A549 (cell line): ENCODE measurements at regions not wholly inside any gene's neighbourhood (a gene's known extent, or its start where the extent isn't known, plus 50 kb on each side); places are given as distances from the start of the nearest gene placed in this dataset.

Experiments used
- ATAC-seq, 2 experiments: fragments of 200-7000 bp in 1 of 2; fragments of >200 bp in 1 of 2; cut with Nextera tagmentation in 1 of 2; cut with Tn5 transposase in 1 of 2; 3 replicates each; pipeline versions ENCODE4 v1.8.0 to v1.9.1; 2018 to 2020; ENCODE audit warnings: mild to moderate bottlenecking in 1 of 2, moderate library complexity in 1 of 2
- CTCF ChIA-PET: fragments of 300-600 bp; sonication (Branson Sonifier 250); formaldehyde crosslinking; extraction: SDS; loops from one replicate; lab custom pipeline; 2021; ENCODE audit warnings: antibody characterized with exemption, inconsistent platforms; lab: Yijun Ruan, JAX
- POLR2A ChIA-PET: fragments of 350-600 bp; formaldehyde crosslinking; extraction: SDS; loops from one replicate; lab custom pipeline; 2021; ENCODE audit warnings: antibody characterized with exemption, inconsistent platforms; lab: Yijun Ruan, JAX
- DNase-seq, 2 experiments: peaks; one replicate each; pipeline versions ENCODE4 v3.0.0 to v3.0.0-alpha.2; 2011 to 2016; ENCODE audit warnings: low read depth in 1 of 2, low spot score in 1 of 2
- FAIRE-seq: peaks from 2 replicates; lab custom pipeline; 2011; peaks lifted over from hg19 to GRCh38; lab: Jason Lieb, UNC
- H3K27ac ChIP-seq, 2 experiments: fragments of >200 bp; sonication (Bioruptor Twin); formaldehyde crosslinking; 3 replicates each; pipeline ENCODE4 v1.5.1; 2016 to 2017
- H3K4me1 ChIP-seq: fragments of >200 bp; sonication (Bioruptor Twin); formaldehyde crosslinking; 3 replicates; pipeline ENCODE4 v1.6.1; 2016
- H3K4me2 ChIP-seq: fragments of >200 bp; sonication (Bioruptor Twin); formaldehyde crosslinking; 3 replicates; pipeline ENCODE4 v1.6.1; 2016
- H3K4me3 ChIP-seq: fragments of >200 bp; sonication (Bioruptor Twin); formaldehyde crosslinking; 3 replicates; pipeline ENCODE4 v1.5.1; 2016
- H3K9me3 ChIP-seq: fragments of >200 bp; sonication (Bioruptor Twin); formaldehyde crosslinking; 3 replicates; pipeline ENCODE4 v1.6.1; 2016
- ATOH8 ChIP-seq: fragments of 250-450 bp; sonication (Bioruptor Pico); IDR thresholded peaks from 2 replicates; pipeline ENCODE4 v1.5.0; 2020; ENCODE audit warnings: low read depth, mild to moderate bottlenecking, moderate library complexity
- BCL3 ChIP-seq: fragments of >200 bp; sonication (Bioruptor Twin); formaldehyde crosslinking; IDR thresholded peaks from 3 replicates; pipeline ENCODE4 v1.6.1; 2016
- CBX8 ChIP-seq: fragments of 200-600 bp; sonication (generic); IDR thresholded peaks from 2 replicates; pipeline ENCODE4 v1.6.1; 2016
- CEBPB ChIP-seq, 2 experiments: fragments of >200 bp in 1 of 2; sonication (Bioruptor Twin) in 1 of 2; formaldehyde crosslinking in 1 of 2; IDR thresholded peaks; 2 replicates each; pipeline ENCODE4 v1.6.1; 2012 to 2016
- EHF ChIP-seq: fragments of 250-450 bp; sonication (Bioruptor Pico); IDR thresholded peaks from 2 replicates; pipeline ENCODE4 v1.5.0; 2020; ENCODE audit warnings: mild to moderate bottlenecking
- EHMT2 ChIP-seq: fragments of 200-600 bp; sonication (generic); IDR thresholded peaks from 2 replicates; pipeline ENCODE4 v1.6.1; 2016; ENCODE audit warnings: antibody characterized with exemption, low read depth, mild to moderate bottlenecking, moderate library complexity
- EP300 ChIP-seq, 2 experiments: fragments of >200 bp; sonication (Bioruptor Twin); formaldehyde crosslinking; IDR thresholded peaks; 2 replicates in 1 of 2; 3 replicates in 1 of 2; pipeline ENCODE4 v1.6.1; 2016 to 2017
- ESRRA ChIP-seq: fragments of 150-350 bp; IDR thresholded peaks from 2 replicates; pipeline ENCODE4 v1.6.1; 2014; ENCODE audit warnings: mild to moderate bottlenecking, low read length, borderline replicate concordance
- FOSL2 ChIP-seq, 2 experiments: fragments of 450-650 bp in 1 of 2; fragments of >200 bp in 1 of 2; sonication (Bioruptor Twin) in 1 of 2; formaldehyde crosslinking; IDR thresholded peaks; 2 replicates each; pipeline versions ENCODE4 v1.5.0 to v1.6.1; 2016 to 2020; ENCODE audit warnings: mild to moderate bottlenecking in 1 of 2, moderate library complexity in 1 of 2
- FOXS1 ChIP-seq: fragments of 250-450 bp; sonication (Bioruptor Pico); IDR thresholded peaks from 2 replicates; pipeline ENCODE4 v1.5.0; 2020; ENCODE audit warnings: mild to moderate bottlenecking, moderate library complexity
- HEYL ChIP-seq: fragments of 250-450 bp; sonication (Bioruptor Pico); IDR thresholded peaks from 2 replicates; pipeline ENCODE4 v1.8.0; 2021; ENCODE audit warnings: mild to moderate bottlenecking, moderate library complexity
- HOXA7 ChIP-seq: fragments of 250-450 bp; sonication (Bioruptor Pico); IDR thresholded peaks from 2 replicates; pipeline ENCODE4 v1.5.0; 2020; ENCODE audit warnings: mild to moderate bottlenecking, moderate library complexity
- HOXB13 ChIP-seq: fragments of 250-450 bp; sonication (Bioruptor Pico); IDR thresholded peaks from 2 replicates; pipeline ENCODE4 v1.5.0; 2020; ENCODE audit warnings: low read depth, mild to moderate bottlenecking, moderate library complexity
- JUN ChIP-seq, 2 experiments: fragments of >200 bp; sonication (Bioruptor Twin); formaldehyde crosslinking; IDR thresholded peaks; 2 replicates in 1 of 2; 3 replicates in 1 of 2; pipeline ENCODE4 v1.6.1; 2016 to 2017
- KDM5A ChIP-seq: fragments of 200-600 bp; sonication (generic); IDR thresholded peaks from 2 replicates; pipeline ENCODE4 v1.6.1; 2016; ENCODE audit warnings: antibody characterized with exemption, mild to moderate bottlenecking
- MAX ChIP-seq: IDR thresholded peaks from 2 replicates; pipeline ENCODE4 v1.6.1; 2012
- MAZ ChIP-seq: fragments of 150-350 bp; IDR thresholded peaks from 2 replicates; pipeline ENCODE4 v1.6.1; 2014; ENCODE audit warnings: antibody characterized with exemption, low read depth, low read length, borderline replicate concordance
- NPAS2 ChIP-seq: fragments of 250-450 bp; sonication (Bioruptor Pico); IDR thresholded peaks from 2 replicates; pipeline ENCODE4 v1.8.0; 2022; ENCODE audit warnings: mild to moderate bottlenecking, moderate library complexity, borderline replicate concordance
- NR3C1 ChIP-seq: fragments of >200 bp; sonication (Bioruptor Twin); formaldehyde crosslinking; IDR thresholded peaks from 3 replicates; pipeline ENCODE4 v1.6.1; 2017
- POLR2A ChIP-seq: IDR thresholded peaks from 2 replicates; pipeline ENCODE4 v1.6.1; 2012; ENCODE audit warnings: mild to moderate bottlenecking, low read length
- POLR2AphosphoS2 ChIP-seq: conservative IDR thresholded peaks from 2 replicates; pipeline ENCODE4 v1.6.1; 2012; ENCODE audit warnings: low read length, improper control_type of control experiment, inconsistent platforms
- RAD21 ChIP-seq, 2 experiments: fragments of >200 bp in 1 of 2; sonication (Bioruptor Twin) in 1 of 2; formaldehyde crosslinking in 1 of 2; IDR thresholded peaks in 1 of 2; conservative IDR thresholded peaks in 1 of 2; 2 replicates in 1 of 2; 3 replicates in 1 of 2; pipeline ENCODE4 v1.6.1; 2012 to 2018; ENCODE audit warnings: inconsistent platforms in 1 of 2
- RARB ChIP-seq: fragments of 250-450 bp; sonication (Bioruptor Pico); IDR thresholded peaks from 2 replicates; pipeline ENCODE4 v1.8.0; 2021; ENCODE audit warnings: mild to moderate bottlenecking, moderate library complexity
- RCOR1 ChIP-seq: fragments of 150-350 bp; IDR thresholded peaks from 2 replicates; pipeline ENCODE4 v1.6.1; 2014; ENCODE audit warnings: antibody characterized with exemption, low read length, low read depth
- SMC3 ChIP-seq: fragments of >200 bp; sonication (Bioruptor Twin); formaldehyde crosslinking; IDR thresholded peaks from 3 replicates; pipeline ENCODE4 v1.6.1; 2018; ENCODE audit warnings: inconsistent platforms
- SREBF2 ChIP-seq: fragments of 450-650 bp; IDR thresholded peaks from 2 replicates; pipeline ENCODE4 v1.6.1; 2014; ENCODE audit warnings: mild to moderate bottlenecking, moderate library complexity
- ZSCAN20 ChIP-seq: fragments of 250-450 bp; sonication (Bioruptor Pico); IDR thresholded peaks from 2 replicates; pipeline ENCODE4 v1.8.0; 2022; ENCODE audit warnings: mild to moderate bottlenecking, moderate library complexity
- WGBS: methylation state at CpG from one replicate; pipeline ENCODE4 v1.1.6; 2017; ENCODE audit errors: missing lambda C conversion rate; 5-methylcytosine and 5-hydroxymethylcytosine counted together
- TF ChIP-seq, protein P1 (sequence below): fragments of 200-600 bp; sonication (generic); IDR thresholded peaks from 2 replicates; pipeline ENCODE4 v1.6.1; 2016; ENCODE audit warnings: antibody characterized with exemption, mild to moderate bottlenecking, moderate library complexity

- DNase-seq (no peak), FAIRE-seq (no peak), ATAC-seq (no peak)
- no peak overlapping the region for H3K4me3 ChIP-seq
- POLR2A ChIA-PET: no interaction called here
- TF ChIP-seq HOXB13 (CRISPR knock-in tag) (no peak), CBX8 (no peak), JUN (IDR thresholded peaks at IDR 0.05) (no peak), NR3C1 (no peak), RCOR1 (no peak), CEBPB (IDR thresholded peaks at IDR 0.05) (no peak)
- peaks cover 10% of the 10 kb centered on the region; the same call in 1 of the 3 replicates for H3K4me1 ChIP-seq
- no peak overlapping the region for H3K4me2 ChIP-seq
- no peak overlapping the region for H3K27ac ChIP-seq
- CTCF ChIA-PET: interaction anchor here (2.7 kb wide), 1 partner anchor 10 kb away, joined by 8 read pairs; no protein-coding TSS in a partner anchor
- WGBS: 72% methylated on average over 4 of the region's 4 CpGs
- no peaks in the 10 kb centered on the region for H3K9me3 ChIP-seq
Observed at GRCh38 chr1:91575909-91576519, 75.4 kb downstream of the CDC7 start.

GRCh38 chr1:91578320-91579109, 77.9 kb downstream of the CDC7 start:
- ChIA-PET CTCF (interaction anchor here (0.8 to 1.2 kb wide), 2 partner anchors 14 to 36 kb away, joined by 3 to 4 read pairs; no protein-coding TSS in a partner anchor), POLR2A (no interaction called here)
- Histone ChIP-seq H3K9me3 (no peaks in the 10 kb centered on the region), H3K4me3 (no peak overlapping the region), H3K27ac (no peak overlapping the region), H3K4me1 (peaks cover 18% of the 10 kb centered on the region; the same call in 1 of the 3 replicates), H3K4me2 (peak overlapping the region; percentile 17; the same call in 1 of the 3 replicates)
- no peak for TF ChIP-seq JUN (IDR thresholded peaks at IDR 0.05)
- no peak for TF ChIP-seq HEYL
- no peak for TF ChIP-seq HOXA7
- no peak for TF ChIP-seq ESRRA
- TF ChIP-seq ZSCAN20: no peak
- TF ChIP-seq POLR2AphosphoS2: no peak
- TF ChIP-seq ATOH8: no peak
- no peak for TF ChIP-seq EHF (CRISPR knock-in tag)
- no peak for TF ChIP-seq CEBPB (IDR thresholded peaks at IDR 0.05)
- FAIRE-seq: no peak
- 65% methylated on average over 5 of the region's 5 CpGs for WGBS
- no peak for ATAC-seq
- no peak for DNase-seq

- CTCF ChIA-PET: interaction anchor here (0.8 kb wide), 1 partner anchor 13 kb away, joined by 3 read pairs; no protein-coding TSS in a partner anchor
- POLR2A ChIA-PET: no interaction called here
- TF ChIP-seq, protein P1, sequence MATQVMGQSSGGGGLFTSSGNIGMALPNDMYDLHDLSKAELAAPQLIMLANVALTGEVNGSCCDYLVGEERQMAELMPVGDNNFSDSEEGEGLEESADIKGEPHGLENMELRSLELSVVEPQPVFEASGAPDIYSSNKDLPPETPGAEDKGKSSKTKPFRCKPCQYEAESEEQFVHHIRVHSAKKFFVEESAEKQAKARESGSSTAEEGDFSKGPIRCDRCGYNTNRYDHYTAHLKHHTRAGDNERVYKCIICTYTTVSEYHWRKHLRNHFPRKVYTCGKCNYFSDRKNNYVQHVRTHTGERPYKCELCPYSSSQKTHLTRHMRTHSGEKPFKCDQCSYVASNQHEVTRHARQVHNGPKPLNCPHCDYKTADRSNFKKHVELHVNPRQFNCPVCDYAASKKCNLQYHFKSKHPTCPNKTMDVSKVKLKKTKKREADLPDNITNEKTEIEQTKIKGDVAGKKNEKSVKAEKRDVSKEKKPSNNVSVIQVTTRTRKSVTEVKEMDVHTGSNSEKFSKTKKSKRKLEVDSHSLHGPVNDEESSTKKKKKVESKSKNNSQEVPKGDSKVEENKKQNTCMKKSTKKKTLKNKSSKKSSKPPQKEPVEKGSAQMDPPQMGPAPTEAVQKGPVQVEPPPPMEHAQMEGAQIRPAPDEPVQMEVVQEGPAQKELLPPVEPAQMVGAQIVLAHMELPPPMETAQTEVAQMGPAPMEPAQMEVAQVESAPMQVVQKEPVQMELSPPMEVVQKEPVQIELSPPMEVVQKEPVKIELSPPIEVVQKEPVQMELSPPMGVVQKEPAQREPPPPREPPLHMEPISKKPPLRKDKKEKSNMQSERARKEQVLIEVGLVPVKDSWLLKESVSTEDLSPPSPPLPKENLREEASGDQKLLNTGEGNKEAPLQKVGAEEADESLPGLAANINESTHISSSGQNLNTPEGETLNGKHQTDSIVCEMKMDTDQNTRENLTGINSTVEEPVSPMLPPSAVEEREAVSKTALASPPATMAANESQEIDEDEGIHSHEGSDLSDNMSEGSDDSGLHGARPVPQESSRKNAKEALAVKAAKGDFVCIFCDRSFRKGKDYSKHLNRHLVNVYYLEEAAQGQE: no peak
- TF ChIP-seq SMC3 (no peak), FOSL2 (IDR thresholded peaks at IDR 0.05) (no peak), FOSL2 (CRISPR knock-in tag; IDR thresholded peaks at IDR 0.05) (no peak), FOXS1 (no peak), MAZ (no peak), HOXB13 (CRISPR knock-in tag) (no peak), BCL3 (no peak), EP300 (IDR thresholded peaks at IDR 0.05) (no peak), EHMT2 (no peak), MAX (no peak), RAD21 (conservative IDR thresholded peaks at IDR 0.05 in 1 of 2, IDR thresholded peaks at IDR 0.05 in 1 of 2) (no peak), RARB (no peak), KDM5A (no peak), NPAS2 (CRISPR knock-in tag) (no peak), POLR2A (no peak), ZSCAN20 (no peak), SREBF2 (no peak)
Observed at GRCh38 chr1:91579658-91580228, 79.1 kb downstream of the CDC7 start.

More at GRCh38 chr1:91579658-91580228, 79.1 kb downstream of the CDC7 start:
- no peak overlapping the region for H3K27ac ChIP-seq
- peaks cover 15% of the 10 kb centered on the region; the same call in 1 of the 3 replicates for H3K4me1 ChIP-seq
- no peaks in the 10 kb centered on the region for H3K9me3 ChIP-seq
- H3K4me2 ChIP-seq: no peak overlapping the region
- ATAC-seq (no peak), DNase-seq (no peak), FAIRE-seq (no peak)
- no peak overlapping the region for H3K4me3 ChIP-seq
- WGBS: 87% methylated on average over 5 of the region's 5 CpGs
